ENCODE measurements at regions not wholly inside any gene's neighbourhood (a gene's known extent, or its start where the extent isn't known, plus 50 kb on each side); places are given as distances from the start of the nearest gene placed in this dataset.
"Not testable (repeated sequence)": the region's sequence is repeated elsewhere in the genome, so short reads cannot be mapped to it uniquely, and the experiment has no call there.

- DNase-seq (ENCODE audit: low read depth), result no peak
These were observed 50.5 kb upstream of the FOXP2 start for GRCh38 chr7:114364151-114364550.

- no peak for DNase-seq (ENCODE audit: low read depth)
These were observed 51.3 kb upstream of the FOXP2 start for GRCh38 chr7:114363292-114363691.

GRCh38 chr7:114358911-114359310 is 55.7 kb upstream of the FOXP2 start:
- DNase-seq (ENCODE audit: low read depth), result no peak

GRCh38 chr7:114356133-114356532 is 58.5 kb upstream of the FOXP2 start:
- DNase-seq (ENCODE audit: low read depth), result no peak

DNA sequence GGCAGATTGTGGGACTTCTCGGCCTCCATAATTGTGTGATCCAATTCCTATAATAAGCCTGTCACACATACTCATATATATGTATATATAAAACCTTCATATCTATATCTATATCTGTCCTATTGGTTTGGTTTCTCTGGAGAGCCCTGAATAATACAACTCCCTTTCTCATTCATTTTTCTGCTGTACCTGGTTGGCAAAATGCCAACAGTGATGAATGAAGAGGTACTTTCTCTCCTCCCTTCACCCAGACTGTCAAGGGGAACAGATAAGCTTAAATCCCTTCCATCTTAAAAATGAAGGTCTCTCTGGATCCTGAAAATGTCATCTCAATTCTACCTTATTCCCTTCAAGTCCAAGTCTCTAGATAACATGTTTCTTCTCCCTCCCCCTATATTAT is 60.3 kb upstream of the FOXP2 start:
- DNase-seq (ENCODE audit: low read depth), result no peak

- DNase-seq (ENCODE audit: low read depth), result peak; percentile 1
These were observed 69.1 kb upstream of the FOXP2 start for GRCh38 chr7:114345494-114345893.

GRCh38 chr7:114343949-114344708 is 70.5 kb upstream of the FOXP2 start:
- DNase-seq (ENCODE audit: low read depth), result no peak

DNA sequence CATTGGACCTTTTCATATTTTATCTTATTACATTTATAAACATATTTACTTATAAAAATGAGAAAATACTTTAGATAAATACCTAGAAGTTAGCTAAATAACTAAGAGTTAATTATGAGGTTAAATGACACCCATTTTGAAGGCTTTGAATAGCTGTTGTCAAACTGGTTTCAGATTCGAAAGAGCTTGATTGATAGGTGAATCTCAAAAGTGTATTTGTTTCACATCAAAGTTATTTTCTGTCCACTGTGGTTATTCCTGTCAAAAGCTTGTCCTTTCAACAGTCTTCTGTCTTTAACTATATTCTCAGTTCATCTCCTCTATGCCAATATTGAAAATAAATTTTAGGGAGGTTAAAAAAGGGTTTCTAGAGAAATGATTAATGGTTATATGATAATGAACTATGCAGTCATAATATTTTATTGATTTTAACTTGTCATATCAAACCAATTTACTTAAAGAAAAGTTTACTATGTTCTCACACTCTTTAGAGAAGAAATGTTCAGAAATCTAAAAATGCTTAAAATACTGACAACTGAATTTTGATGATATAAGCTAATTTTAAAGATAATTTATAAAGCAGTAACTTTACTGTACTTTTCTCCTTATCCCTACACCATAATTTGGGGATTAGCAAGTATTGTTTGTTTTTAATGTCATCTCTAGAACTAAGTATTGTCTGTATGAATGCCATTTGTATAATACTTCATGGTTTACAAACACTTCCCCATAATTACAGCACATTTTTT is 72.0 kb upstream of the FOXP2 start:
- DNase-seq (ENCODE audit: low read depth), result no peak

GRCh38 chr7:114341648-114342047 is 73.0 kb upstream of the FOXP2 start:
- DNase-seq (ENCODE audit: low read depth), result no peak

DNA sequence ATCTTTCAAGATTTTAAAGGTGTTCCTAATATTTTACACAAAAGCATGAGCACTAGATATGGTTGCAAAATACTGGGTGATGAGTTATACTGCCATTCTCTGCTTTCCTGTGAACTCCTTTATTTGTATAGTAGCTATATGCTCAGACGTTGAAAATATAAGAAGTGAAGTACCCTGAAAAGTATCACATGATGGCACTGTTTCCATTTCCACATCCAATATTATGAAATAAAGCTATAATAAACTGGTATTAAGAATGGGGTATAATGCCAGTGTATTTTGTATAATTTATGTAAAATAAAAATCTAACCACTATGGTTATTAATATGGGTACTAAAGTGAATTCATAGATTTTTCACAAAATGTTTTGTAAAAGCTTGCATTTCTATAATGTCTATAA is 79.6 kb upstream of the FOXP2 start:
- no peak for DNase-seq (ENCODE audit: low read depth)

- not testable (repeated sequence) for DNase-seq (ENCODE audit: low read depth)
These were observed 85.2 kb upstream of the FOXP2 start for GRCh38 chr7:114329458-114329857.

GRCh38 chr7:114317450-114318098 is 97.0 kb upstream of the FOXP2 start:
- DNase-seq (ENCODE audit: low read depth), result no peak

DNA sequence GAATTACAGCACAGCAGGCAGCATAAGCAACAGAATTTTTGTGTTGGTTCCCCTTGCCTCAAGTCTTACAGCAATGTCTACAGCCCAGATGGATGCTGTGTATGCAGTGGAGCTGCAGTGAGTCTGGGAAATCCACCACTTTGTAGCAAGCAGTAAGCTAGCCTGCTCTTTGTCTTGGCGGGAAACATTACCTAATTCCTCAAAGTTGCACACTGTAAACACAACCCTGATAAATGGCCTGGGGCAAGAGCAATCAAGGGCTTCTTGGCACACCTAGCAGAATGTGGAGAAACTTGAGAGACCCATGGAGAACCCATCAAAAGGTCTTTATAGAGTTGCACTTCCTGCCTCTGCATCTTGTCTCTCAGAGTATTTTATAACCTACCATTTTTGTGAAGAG is 102.0 kb upstream of the FOXP2 start:
- peak; percentile 5 for DNase-seq (ENCODE audit: low read depth)

DNA sequence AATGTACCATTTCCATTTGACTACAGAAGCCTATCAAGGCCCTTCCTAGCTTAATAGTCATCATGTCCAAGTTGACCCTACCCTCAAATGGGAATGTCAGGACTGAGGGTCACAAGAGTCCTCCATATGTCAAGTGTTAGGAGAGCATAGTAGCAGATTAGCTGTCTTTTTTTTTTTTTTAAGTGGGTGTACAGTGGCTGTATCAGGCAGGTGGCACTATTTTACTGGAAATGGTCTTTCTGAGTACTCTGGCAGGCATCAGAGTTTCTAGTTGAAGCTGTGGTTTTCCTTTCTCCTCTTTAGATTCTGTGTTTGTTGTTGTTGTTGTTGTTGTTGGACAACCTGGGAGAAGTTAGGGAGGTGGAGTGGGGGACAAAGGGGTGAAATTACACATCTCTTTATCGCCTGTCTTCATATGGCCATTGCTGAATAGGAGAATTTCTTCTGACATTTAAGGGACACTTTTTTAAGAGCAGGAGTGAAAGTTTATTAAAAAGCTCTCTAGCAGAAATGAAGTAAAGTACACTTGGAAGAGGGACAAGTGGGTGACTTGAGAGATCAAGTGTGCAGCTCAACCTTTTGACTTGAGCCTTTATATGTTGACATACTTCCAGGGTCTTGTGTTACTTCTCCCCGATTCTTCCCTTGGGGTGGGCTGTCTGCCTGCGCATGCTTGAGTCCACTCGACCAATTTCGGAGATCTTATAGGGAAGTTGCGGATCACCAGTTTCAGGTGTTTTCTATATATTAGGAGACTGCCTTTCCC is 104.1 kb upstream of the FOXP2 start:
- no peak for DNase-seq (ENCODE audit: low read depth)

DNA sequence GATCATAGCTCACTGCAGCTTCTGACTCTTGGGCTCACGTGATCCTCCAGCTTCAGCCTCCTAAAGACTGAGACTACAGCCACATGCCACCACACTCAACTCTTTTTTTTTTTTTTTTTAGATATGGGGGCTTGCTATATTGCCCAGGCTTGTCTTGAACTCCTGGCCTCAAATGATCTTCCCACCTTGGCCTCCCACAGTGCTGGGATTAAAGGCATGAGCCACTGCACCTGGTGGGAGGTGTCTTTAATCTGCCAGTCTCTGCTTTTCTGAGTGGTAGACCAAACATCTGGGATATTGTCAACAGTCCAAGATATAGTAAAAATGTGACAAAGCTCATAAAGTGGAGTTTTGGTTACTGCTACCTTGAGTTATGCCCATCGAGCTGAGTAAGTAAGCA is 104.9 kb upstream of the FOXP2 start:
- DNase-seq (ENCODE audit: low read depth), result no peak

GRCh38 chr7:114303301-114303700 is 111.3 kb upstream of the FOXP2 start:
- DNase-seq (ENCODE audit: low read depth), result no peak

DNA sequence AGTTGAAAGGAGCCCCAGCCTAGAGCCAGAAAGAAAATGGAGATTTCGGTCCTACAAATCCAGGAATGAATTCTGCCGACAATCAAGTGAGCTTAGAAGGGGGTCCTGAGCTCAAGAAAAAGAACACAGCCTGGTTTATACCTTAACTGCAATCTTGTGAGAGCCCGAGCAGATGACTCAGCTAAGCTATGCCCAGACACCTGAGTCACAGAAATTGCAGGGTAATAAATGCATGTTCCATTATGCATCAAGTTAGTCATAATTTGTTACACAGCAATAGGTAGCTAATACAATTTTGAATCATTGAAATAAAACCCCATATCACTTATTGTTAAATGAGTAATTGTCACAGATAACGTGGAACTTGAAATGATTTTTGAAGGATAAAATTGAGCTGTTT is 111.8 kb upstream of the FOXP2 start:
- no peak for DNase-seq (ENCODE audit: low read depth)

- DNase-seq (ENCODE audit: low read depth), result no peak
These were observed 116.6 kb upstream of the FOXP2 start for GRCh38 chr7:114298011-114298410.

GRCh38 chr7:114297121-114297520 is 117.5 kb upstream of the FOXP2 start:
- no peak for DNase-seq (ENCODE audit: low read depth)

DNA sequence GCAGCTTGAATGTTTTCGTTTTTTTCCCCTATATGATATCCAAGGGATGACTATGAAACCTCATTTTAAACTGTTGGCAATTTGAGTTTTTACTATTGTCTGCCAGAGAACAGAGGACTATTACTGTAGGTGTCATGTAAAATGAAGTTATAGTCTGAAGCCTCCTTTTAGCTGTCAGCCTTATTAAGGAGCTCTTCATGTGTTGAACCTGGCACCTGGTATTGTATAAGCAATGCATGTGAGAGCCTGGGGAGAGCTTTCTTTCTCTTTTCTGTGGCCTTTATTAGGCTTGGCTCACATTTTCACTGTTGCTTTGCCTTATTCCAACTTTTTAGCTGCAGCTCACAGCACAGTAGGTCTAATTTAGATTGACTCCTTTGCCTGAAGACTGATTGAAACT is 119.1 kb upstream of the FOXP2 start:
- no peak for DNase-seq (ENCODE audit: low read depth)

DNA sequence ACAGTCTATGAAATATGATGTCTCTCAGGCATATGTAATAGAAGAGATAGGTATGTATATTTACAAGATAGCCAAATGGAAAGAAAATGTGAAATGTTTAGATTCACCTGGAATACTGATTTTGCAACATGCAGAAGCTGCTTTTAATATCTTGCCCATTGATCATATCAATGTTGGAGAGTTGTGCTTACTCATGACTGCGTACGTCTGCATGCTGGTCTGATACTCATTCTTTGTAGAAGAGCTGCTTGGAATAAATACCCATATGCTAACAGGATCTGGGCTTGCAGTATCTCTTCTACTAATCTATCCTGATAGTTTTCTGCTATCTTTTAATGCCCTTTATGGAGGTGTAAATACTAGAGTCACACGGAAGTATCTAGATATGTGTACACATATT is 120.6 kb upstream of the FOXP2 start:
- DNase-seq (ENCODE audit: low read depth), result no peak

DNA sequence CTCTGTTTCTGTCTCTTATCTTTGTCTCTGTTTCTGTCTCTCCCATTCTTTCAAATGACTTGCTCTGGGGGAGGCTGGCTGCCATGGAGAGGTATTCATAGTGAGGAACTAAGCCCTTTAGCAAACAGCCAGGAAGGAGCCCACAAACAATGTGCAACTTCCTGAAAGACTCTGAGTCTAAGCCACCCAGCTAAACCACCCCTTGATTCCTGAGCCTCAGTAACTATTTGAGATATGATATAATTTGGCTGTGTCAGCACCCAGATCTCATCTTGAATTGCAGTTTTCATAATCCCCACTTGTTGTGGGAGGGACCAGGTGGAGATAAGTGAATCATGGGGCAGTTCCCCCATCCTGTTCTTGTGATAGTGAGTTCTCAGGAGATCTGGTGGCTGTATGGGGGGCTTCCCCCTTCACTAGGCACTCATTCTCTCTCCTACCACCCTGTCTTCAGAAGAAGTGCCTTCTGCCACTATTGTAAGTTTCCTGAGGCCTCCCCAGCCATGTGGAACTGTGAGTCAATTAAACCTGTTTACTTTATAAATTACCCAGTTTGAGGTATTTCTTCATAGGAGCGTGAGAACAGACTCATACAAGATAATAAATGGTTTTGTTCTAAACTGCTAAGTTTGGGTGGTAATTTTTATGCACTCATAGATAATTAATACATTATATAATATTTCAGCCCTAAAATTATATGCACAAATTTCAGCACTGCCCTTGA is 121.2 kb upstream of the FOXP2 start:
- no peak for DNase-seq (ENCODE audit: low read depth)

Measured in fibroblast of gingiva (primary cell).